Fibroblast of peridontal ligament (primary cell): ENCODE measurements at regions not wholly inside any gene's neighbourhood (a gene's known extent, or its start where the extent isn't known, plus 50 kb on each side); places are given as distances from the start of the nearest gene placed in this dataset.
A peak's percentile ranks its signal among the peaks of the same experiment; 100 is the strongest.
"Not testable (repeated sequence)": the region's sequence is repeated elsewhere in the genome, so short reads cannot be mapped to it uniquely, and the experiment has no call there.

Experiments used
- DNase-seq: peaks from one replicate; pipeline ENCODE4 v3.0.0-alpha.2; 2010; ENCODE audit errors: extremely low read depth

- peak; percentile 42 for DNase-seq
Measured at GRCh38 chr18:39611381-39612100, 2045.9 kb upstream of the CELF4 start.

DNA sequence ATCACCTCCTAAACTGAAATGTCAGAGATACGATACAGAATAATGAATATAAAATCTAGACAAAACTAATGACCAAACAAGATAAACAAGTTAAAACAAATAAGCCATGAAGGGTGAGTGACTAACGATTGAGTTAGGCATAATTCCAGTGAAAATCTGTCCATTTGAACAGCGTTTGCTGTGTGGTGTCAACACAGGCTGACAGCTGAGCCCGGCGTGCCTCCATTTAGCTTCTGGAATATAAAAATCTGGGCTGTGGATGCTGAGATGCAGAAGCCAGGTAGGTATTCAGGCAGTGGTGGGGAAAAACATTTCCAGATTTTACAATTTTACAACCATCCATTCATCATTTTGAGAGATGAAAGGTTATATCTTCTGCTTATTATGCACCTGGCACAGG, 2041.4 kb upstream of the CELF4 start:
- no peak for DNase-seq

DNA sequence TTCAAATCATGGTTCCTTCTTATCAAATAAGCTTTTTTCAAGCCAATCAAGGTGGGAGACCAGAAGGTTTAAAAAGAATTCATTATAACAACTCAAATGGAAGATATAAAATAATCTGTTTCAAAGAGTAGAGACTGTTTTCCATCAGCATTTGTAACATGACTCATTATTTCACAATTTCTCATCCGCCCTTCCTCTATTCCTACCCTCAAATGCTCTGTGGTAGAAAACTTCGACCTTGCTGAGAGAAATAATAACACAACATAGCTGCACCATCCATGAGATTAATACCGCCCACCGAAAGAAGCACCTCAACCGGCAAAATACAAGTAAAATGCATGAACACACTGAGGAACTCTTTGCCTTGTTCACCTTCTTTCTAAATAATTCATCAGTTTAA, 2039.2 kb upstream of the CELF4 start:
- peak; percentile 48 for DNase-seq

- no peak for DNase-seq
Measured at GRCh38 chr18:39602131-39602530, 2036.5 kb upstream of the CELF4 start.

- no peak for DNase-seq
Measured at GRCh38 chr18:39600894-39601293, 2035.3 kb upstream of the CELF4 start.

DNA sequence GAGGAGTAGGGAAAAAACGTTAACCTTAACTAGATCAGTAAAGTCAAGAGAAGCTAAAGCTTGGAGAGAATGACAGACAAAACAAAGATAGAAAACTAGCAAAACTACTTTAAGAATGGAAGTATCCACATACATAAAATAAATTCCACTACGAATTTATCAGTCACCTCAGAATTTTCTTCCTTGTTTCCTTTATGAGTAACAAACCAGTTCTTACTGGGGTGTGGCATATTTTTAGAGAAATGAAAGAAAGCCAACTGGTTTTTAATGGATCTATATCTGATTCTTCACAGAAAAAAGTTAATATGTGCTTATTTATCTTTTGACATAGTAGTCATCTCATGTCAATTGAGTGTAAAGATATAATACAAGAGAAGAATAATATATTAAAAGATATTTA, 2033.7 kb upstream of the CELF4 start:
- no peak for DNase-seq

- DNase-seq = no peak
Measured at GRCh38 chr18:39596891-39597290, 2031.3 kb upstream of the CELF4 start.

- DNase-seq = peak; percentile 29
Measured at GRCh38 chr18:39596221-39596620, 2030.6 kb upstream of the CELF4 start.

DNA sequence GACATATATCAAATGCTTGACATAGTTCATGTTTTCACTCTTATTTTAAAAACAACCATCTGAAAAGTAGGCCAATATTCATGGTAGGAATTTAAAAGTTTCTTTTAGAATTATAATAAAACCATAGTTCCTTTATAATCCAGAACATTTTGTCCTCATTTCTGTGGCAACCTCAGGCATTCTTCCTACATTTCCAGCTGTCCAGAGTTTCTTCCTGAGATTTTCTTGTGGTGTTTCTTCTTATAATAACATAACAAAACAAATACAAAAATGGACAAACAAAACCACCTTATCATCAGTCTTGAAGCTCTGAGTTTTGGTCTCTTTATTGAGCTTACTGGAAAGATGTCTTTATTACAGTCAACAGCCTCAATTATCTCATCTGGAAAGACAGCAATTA, 2028.6 kb upstream of the CELF4 start:
- no peak for DNase-seq

- DNase-seq = no peak
Measured at GRCh38 chr18:39591649-39592048, 2026.1 kb upstream of the CELF4 start.

DNA sequence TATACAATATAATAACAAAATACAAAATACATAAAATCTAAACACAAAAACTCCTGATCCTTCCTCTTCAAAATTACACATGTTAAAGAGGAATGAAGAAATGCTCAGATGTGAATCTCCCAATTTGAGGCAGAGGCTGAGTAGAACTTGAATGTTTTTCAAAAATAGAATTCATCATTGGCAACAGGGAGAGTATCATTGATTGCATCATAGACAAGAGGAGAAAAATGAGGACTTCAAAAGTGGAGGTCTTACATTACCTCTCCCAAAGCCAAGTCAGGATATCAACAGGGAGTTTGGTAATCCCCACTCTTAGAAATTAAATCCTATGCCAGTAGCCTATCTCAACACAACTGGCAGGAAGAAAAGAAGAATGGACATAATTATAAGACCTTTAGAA, 2023.9 kb upstream of the CELF4 start:
- DNase-seq = no peak

DNA sequence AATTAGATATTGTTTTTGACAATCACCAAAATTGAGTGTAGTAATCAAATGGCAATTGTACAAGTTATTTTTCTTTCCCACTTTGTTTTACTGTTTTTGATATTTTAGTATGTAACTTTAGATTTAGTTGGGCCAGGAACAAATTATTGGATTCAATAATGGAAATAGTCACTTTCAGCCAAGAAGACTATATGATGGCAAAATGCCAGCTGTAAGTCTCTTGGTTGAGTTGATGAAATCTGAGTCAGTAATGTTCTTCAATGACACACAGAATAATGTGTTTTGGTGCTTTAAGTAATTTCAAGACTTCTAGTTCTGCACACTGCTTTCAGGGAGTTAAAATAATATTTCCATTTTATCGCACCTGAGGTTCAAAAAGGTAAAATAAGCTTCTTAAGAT, 2022.0 kb upstream of the CELF4 start:
- no peak for DNase-seq

DNA sequence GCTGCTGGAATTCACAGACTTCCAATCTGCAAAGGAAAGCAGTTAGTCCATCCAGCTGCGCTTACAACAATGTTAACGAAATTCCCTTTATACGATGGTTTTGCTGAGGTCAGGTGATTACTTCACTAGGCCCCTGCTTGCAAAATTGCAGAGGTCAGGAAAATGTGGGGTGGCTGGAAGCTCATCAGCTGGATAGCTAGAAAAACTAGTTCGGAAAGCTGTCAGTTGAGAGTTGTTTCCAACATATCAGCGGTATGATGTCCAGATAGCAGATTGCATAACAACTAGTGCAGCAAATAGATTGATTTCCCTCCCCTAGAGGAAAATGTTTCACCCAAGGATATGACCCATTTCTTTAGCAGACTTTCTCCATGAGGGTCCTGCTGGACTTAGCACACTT, 2021.1 kb upstream of the CELF4 start:
- no peak for DNase-seq

GRCh38 chr18:39574897-39575296, 2009.3 kb upstream of the CELF4 start:
- no peak for DNase-seq

GRCh38 chr18:39571511-39571910, 2005.9 kb upstream of the CELF4 start:
- DNase-seq = peak; percentile 29

GRCh38 chr18:39565551-39566230, 2000.1 kb upstream of the CELF4 start:
- not testable (repeated sequence) for DNase-seq

GRCh38 chr18:39564716-39565115, 1999.1 kb upstream of the CELF4 start:
- no peak for DNase-seq

DNA sequence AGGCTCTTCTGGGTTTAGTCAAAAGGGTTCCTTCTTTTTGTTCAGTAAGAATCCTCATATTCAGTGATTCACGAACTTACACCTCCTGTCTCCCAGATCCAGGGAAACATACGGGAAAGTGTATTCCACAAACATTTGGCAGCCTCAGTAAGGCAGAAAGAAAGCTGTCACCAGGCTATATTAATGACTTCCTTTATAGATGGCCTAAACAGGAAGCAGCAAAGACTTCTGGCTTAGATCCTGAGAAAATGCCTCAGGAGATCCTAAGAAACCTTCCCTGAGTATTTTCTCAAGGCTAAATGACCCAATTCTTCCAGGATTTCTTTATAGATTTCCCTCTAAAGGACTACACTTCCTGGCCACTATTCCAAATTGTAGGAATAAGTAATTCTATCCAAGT, 1995.5 kb upstream of the CELF4 start:
- no peak for DNase-seq

- no peak for DNase-seq
Measured at GRCh38 chr18:39558658-39559057, 1993.1 kb upstream of the CELF4 start.

DNA sequence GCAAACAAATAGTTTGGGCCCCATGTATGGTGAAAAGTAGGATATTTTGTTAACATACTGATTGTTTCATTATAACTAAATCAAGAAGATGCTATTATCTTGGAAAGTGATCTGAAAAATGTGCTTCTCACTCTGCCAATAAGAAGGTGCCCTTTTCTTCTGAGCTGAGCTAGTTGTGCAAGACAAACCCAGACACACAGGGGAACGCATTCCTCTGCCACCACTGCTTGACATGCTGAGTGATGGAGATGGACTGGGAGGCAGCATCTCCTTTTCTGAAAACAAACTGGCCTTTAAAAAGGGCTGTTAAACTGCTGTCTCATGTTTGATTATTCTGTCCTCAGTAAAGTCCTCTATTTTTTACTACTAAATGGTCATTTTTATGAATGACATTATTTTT, 1989.9 kb upstream of the CELF4 start:
- no peak for DNase-seq

DNA sequence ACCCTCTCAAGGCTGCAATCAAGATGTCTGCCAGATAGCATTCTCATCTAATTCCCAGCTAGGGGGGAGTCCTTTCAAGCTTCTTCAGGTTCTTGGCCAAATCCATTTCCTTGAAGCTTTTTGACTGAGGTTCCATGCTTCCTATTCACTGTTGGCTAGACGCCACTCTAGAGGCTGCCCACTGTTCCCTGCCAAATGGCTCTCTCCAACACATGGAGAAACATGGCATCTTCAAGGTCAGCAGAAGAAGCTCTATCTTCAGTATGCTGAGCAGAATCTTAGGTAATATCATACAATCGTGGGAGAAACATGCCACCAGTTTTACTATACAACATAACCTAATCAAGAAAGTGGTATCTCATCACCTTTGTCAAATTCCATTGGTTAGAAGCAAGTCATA, 1985.1 kb upstream of the CELF4 start:
- no peak for DNase-seq

DNA sequence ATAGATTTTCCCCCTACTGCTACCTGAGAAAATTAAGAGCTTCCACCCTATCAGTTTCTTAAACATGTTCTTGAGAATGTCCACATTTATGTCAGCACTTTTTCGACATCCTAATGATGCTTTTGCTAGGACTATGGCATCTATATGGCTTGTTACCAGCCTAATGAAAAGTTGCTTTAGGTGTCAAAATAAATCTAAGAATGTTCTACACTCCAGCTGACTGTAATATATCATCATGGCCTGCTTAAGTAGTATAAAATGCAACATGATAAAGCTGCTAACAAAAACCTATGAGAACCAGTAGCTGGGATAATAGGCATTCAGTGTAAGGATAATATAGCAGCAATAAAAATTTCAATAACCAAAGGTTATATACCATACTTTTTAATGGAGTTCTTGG, 1983.5 kb upstream of the CELF4 start:
- DNase-seq = no peak

DNA sequence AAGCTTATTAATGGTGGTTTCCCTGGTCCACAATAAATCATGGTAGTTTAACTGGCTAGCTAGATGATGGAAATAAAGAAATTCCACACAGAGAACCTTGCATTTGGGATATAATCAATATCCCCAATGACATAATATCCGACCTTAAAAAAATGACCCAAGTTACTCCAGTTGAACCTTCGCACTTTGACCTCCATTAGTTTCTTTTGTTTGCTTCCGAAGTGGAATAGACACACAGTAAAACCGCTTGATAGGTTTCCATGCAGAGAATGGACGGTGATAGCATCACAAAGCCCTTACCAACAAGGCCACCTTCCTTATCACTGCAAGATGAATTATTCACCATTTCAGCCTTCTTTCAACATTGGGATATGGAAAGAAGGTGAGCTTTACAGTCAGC, 1966.1 kb upstream of the CELF4 start:
- no peak for DNase-seq

- no peak for DNase-seq
Measured at GRCh38 chr18:39529358-39529757, 1963.8 kb upstream of the CELF4 start.
